NT2/D1 (cell line): ENCODE measurements at regions not wholly inside any gene's neighbourhood (a gene's known extent, or its start where the extent isn't known, plus 50 kb on each side); places are given as distances from the start of the nearest gene placed in this dataset.
"Not testable (repeated sequence)": the region's sequence is repeated elsewhere in the genome, so short reads cannot be mapped to it uniquely, and the experiment has no call there.

ENCODE experiments used
- DNase-seq: peaks from one replicate; pipeline ENCODE4 v3.0.0-alpha.2; 2011; ENCODE audit warnings: low read depth, low spot score
- H3K27me3 ChIP-seq: 2 replicates; pipeline ENCODE4 v1.6.0; 2011; ENCODE audit warnings: mild to moderate bottlenecking; ENCODE audit not compliant: insufficient read length, insufficient read depth
- H3K36me3 ChIP-seq: 2 replicates; pipeline ENCODE4 v1.6.1; 2011; ENCODE audit warnings: mild to moderate bottlenecking, low read length, mixed read lengths; ENCODE audit not compliant: insufficient read depth, insufficient read length
- H3K4me1 ChIP-seq: 2 replicates; pipeline ENCODE4 v1.5.1; 2011; ENCODE audit not compliant: insufficient read depth, insufficient read length
- H3K4me3 ChIP-seq: 2 replicates; pipeline ENCODE4 v1.5.1; 2011; ENCODE audit warnings: low read depth; ENCODE audit not compliant: insufficient read length
- H3K9ac ChIP-seq: 2 replicates; pipeline ENCODE4 v1.6.0; 2011; ENCODE audit warnings: low read depth; ENCODE audit not compliant: insufficient read length
- H3K9me3 ChIP-seq: 2 replicates; pipeline ENCODE4 v1.5.1; 2011; ENCODE audit warnings: mild to moderate bottlenecking, low read length; ENCODE audit not compliant: insufficient read depth
- SUZ12 ChIP-seq: IDR thresholded peaks from 2 replicates; pipeline ENCODE4 v1.6.1; 2011; ENCODE audit not compliant: insufficient read length, insufficient read depth; ENCODE audit errors: extremely low read depth
- YY1 ChIP-seq: IDR thresholded peaks from 2 replicates; pipeline ENCODE4 v1.6.1; 2011; ENCODE audit not compliant: insufficient read length, insufficient read depth
- ZNF274 ChIP-seq: IDR thresholded peaks from 2 replicates; pipeline ENCODE4 v1.6.1; 2011; ENCODE audit warnings: mild to moderate bottlenecking, low read depth, low read length

DNA sequence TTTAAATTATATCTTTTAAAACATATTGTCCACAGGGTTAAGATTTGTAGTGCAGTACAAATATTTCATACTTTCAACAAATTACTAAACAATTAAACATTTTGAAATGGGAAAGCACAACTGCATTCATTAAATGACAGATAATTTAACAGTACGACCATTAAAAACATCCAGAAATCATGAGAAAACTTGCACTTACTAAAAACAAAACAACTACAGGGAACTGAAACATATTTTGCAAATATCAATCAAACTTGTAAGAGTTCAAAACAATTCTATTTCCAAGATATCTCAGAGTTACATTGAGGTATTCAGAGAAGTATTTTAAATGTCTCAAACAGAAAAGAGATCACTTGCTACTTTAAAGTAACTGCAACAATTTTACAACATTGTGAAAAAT lies 478.5 kb upstream of the PCDH10 start:
- no peak for DNase-seq
- Histone ChIP-seq H3K36me3 (no peaks in the 10 kb centered on the region), H3K9me3 (no peaks in the 10 kb centered on the region), H3K27me3 (no peaks in the 10 kb centered on the region), H3K4me1 (no peaks in the 10 kb centered on the region), H3K4me3 (no peak overlapping the region), H3K9ac (no peak overlapping the region)
- no peak for TF ChIP-seq SUZ12

DNA sequence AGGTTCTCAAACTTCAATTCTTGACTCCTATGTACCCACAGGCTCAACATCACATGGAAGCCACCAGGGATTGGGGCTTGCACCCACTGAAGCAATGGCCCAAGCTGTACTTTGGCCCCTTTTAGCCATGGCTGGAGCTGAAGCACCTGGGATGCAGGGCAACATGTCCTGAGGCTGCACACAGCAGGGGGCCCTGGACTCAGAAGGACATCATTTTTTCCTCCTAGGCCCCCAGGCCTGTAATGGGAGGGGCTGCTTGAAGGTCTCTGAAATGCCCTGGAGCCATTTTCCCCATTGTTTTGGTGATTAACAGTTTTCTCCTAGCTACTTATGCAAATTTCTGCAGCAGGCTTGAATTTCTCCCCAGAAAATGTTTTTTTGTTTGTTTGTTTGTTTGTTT lies 465.1 kb upstream of the PCDH10 start:
- no peaks in the 10 kb centered on the region for H3K27me3 ChIP-seq
- TF ChIP-seq SUZ12 (no peak), YY1 (no peak), ZNF274 (no peak)
- H3K9ac ChIP-seq = no peak overlapping the region
- peak; percentile 27 for DNase-seq
- H3K4me3 ChIP-seq = no peak overlapping the region
- no peaks in the 10 kb centered on the region for H3K4me1 ChIP-seq
- peaks cover 12% of the 10 kb centered on the region; the same call in 1 of the 2 replicates for H3K9me3 ChIP-seq
- H3K36me3 ChIP-seq = no peaks in the 10 kb centered on the region

GRCh38 chr4:132691026-132691425 lies 458.1 kb upstream of the PCDH10 start:
- H3K4me3 ChIP-seq = no peak overlapping the region
- H3K4me1 ChIP-seq = no peaks in the 10 kb centered on the region
- H3K9ac ChIP-seq = no peak overlapping the region
- no peak for TF ChIP-seq SUZ12
- TF ChIP-seq ZNF274 = no peak
- no peak for TF ChIP-seq YY1
- no peaks in the 10 kb centered on the region; the same call in 1 of the 2 replicates for H3K9me3 ChIP-seq
- no peaks in the 10 kb centered on the region for H3K36me3 ChIP-seq
- DNase-seq = no peak
- no peaks in the 10 kb centered on the region for H3K27me3 ChIP-seq

- Histone ChIP-seq H3K4me1 (no peaks in the 10 kb centered on the region), H3K4me3 (no peak overlapping the region), H3K27me3 (no peaks in the 10 kb centered on the region), H3K36me3 (no peaks in the 10 kb centered on the region), H3K9me3 (no peaks in the 10 kb centered on the region; the same call in 1 of the 2 replicates), H3K9ac (no peak overlapping the region)
- TF ChIP-seq YY1 = no peak
- TF ChIP-seq SUZ12 = no peak
- TF ChIP-seq ZNF274 = no peak
- DNase-seq = no peak
Measured at GRCh38 chr4:132691668-132692067, 457.4 kb upstream of the PCDH10 start.

DNA sequence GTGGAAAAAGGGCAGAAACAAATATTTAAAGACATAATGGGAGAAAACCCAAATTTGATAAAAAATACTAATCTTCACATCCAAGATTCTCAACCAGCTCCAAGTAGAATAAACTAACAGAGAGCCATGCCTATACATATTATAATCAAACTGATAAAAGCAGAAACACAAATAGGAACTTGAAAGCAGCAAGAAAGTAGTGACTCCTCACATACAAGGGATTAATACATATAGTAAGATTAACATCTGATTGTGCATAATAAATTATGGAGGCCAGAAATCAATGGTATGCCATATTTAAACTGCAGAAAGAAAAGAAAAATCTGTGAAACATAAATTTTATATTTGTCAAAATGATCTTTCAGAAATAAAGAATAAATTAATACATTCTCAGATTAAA lies 454.3 kb upstream of the PCDH10 start:
- DNase-seq = no peak
- no peaks in the 10 kb centered on the region; the same call in 1 of the 2 replicates for H3K9me3 ChIP-seq
- TF ChIP-seq ZNF274 (no peak), SUZ12 (no peak), YY1 (no peak)
- H3K27me3 ChIP-seq = no peaks in the 10 kb centered on the region
- no peak overlapping the region for H3K9ac ChIP-seq
- H3K4me1 ChIP-seq = no peaks in the 10 kb centered on the region
- H3K4me3 ChIP-seq = no peak overlapping the region
- no peaks in the 10 kb centered on the region for H3K36me3 ChIP-seq

DNA sequence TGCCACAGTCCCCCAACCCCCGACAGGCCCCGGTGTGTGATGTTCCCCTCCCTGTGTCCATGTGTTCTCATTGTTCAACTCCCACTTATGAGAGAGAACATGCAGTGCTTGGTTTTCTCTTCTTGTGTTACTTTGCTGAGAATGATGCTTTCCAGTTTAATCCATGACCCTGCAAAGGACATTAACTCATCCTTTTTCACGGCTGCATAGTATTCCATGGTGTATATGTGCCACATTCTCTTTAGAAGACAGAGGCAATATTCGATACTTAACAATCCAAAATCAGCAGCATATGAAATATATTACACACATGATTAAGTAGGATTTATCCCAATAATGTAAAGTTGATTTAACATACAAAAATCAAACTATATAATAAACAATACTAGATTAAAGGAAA lies 451.6 kb upstream of the PCDH10 start:
- H3K27me3 ChIP-seq, H3K9me3 ChIP-seq, H3K4me1 ChIP-seq, H3K4me3 ChIP-seq, H3K36me3 ChIP-seq, DNase-seq, H3K9ac ChIP-seq: not testable (repeated sequence)

GRCh38 chr4:132707955-132708354 lies 441.1 kb upstream of the PCDH10 start:
- TF ChIP-seq ZNF274 (no peak), SUZ12 (no peak), YY1 (no peak)
- no peak overlapping the region for H3K4me3 ChIP-seq
- DNase-seq = no peak
- H3K9me3 ChIP-seq = no peaks in the 10 kb centered on the region
- H3K9ac ChIP-seq = no peak overlapping the region
- H3K27me3 ChIP-seq = no peaks in the 10 kb centered on the region
- H3K36me3 ChIP-seq = no peaks in the 10 kb centered on the region
- no peaks in the 10 kb centered on the region for H3K4me1 ChIP-seq

DNA sequence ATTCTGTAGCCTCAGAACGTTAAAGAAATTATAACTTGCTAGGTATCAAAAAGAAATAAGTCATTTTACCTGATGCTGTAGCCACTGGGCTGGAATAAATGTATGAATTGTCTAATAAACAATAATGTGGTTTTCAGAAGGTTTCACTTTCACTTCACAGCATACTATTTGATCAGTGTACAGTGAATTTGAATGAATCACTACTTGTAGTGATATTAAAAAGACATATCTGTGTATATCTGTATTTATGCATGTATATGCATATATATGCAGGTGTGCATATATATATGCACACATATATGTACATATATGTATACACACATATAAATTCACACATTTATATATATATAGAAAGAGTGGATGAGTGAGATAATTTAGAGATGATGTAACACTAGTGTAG lies 440.0 kb upstream of the PCDH10 start:
- no peak for DNase-seq
- Histone ChIP-seq H3K27me3 (no peaks in the 10 kb centered on the region), H3K4me1 (no peaks in the 10 kb centered on the region), H3K9ac (no peak overlapping the region), H3K4me3 (no peak overlapping the region), H3K36me3 (no peaks in the 10 kb centered on the region), H3K9me3 (no peaks in the 10 kb centered on the region)
- TF ChIP-seq ZNF274 (no peak), SUZ12 (no peak), YY1 (no peak)
